ENCODE measurements at regions not wholly inside any gene's neighbourhood (a gene's known extent, or its start where the extent isn't known, plus 50 kb on each side); places are given as distances from the start of the nearest gene placed in this dataset.
"Not testable (repeated sequence)": the region's sequence is repeated elsewhere in the genome, so short reads cannot be mapped to it uniquely, and the experiment has no call there.

- no peak overlapping the region for H3K4me3 ChIP-seq (ENCODE audit: control insufficient read depth, low read depth, low read length)
- TF ChIP-seq, protein P1, sequence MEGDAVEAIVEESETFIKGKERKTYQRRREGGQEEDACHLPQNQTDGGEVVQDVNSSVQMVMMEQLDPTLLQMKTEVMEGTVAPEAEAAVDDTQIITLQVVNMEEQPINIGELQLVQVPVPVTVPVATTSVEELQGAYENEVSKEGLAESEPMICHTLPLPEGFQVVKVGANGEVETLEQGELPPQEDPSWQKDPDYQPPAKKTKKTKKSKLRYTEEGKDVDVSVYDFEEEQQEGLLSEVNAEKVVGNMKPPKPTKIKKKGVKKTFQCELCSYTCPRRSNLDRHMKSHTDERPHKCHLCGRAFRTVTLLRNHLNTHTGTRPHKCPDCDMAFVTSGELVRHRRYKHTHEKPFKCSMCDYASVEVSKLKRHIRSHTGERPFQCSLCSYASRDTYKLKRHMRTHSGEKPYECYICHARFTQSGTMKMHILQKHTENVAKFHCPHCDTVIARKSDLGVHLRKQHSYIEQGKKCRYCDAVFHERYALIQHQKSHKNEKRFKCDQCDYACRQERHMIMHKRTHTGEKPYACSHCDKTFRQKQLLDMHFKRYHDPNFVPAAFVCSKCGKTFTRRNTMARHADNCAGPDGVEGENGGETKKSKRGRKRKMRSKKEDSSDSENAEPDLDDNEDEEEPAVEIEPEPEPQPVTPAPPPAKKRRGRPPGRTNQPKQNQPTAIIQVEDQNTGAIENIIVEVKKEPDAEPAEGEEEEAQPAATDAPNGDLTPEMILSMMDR (conservative IDR thresholded peaks at IDR 0.05; ENCODE audit: control insufficient read depth, insufficient read depth, low read depth, low read length), result no peak
Observed at GRCh38 chrX:80929251-80929650, 119.6 kb upstream of the BRWD3 start.

GRCh38 chrX:80917919-80918318 lies 108.2 kb upstream of the BRWD3 start:
- H3K4me3 ChIP-seq (ENCODE audit: control insufficient read depth, low read depth, low read length), result no peak overlapping the region
- TF ChIP-seq, protein P1 (conservative IDR thresholded peaks at IDR 0.05; ENCODE audit: control insufficient read depth, insufficient read depth, low read depth, low read length), result no peak
- no peak for DNase-seq (ENCODE audit: low read depth)

More at GRCh38 chrX:80929251-80929650, 119.6 kb upstream of the BRWD3 start:
- DNase-seq (ENCODE audit: low read depth), result no peak

DNA sequence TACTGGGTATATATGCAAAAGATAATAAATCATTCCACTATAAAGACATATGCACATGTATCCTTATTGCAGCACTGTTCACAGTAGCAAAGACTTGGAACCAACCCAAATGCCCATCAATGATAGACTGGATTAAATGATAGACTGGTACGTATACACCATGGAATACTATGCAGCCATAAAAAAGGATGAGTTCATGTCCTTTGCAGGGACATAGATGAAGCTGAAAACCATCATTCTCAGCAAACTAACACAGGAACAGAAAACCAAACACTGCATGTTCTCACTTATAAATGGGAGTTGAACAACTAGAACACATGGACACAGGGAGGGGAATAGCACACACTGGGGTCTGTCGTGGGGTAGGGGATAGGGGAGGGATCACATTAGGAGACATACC lies 102.7 kb upstream of the BRWD3 start:
- H3K4me3 ChIP-seq (ENCODE audit: control insufficient read depth, low read depth, low read length); DNase-seq (ENCODE audit: low read depth): not testable (repeated sequence)

GRCh38 chrX:80879916-80880315 lies 70.2 kb upstream of the BRWD3 start:
- no peak for DNase-seq (ENCODE audit: low read depth)

GRCh38 chrX:80879143-80879542 lies 69.5 kb upstream of the BRWD3 start:
- no peak for DNase-seq (ENCODE audit: low read depth)
- TF ChIP-seq, protein P1 (conservative IDR thresholded peaks at IDR 0.05; ENCODE audit: control insufficient read depth, insufficient read depth, low read depth, low read length), result no peak
- no peak overlapping the region for H3K4me3 ChIP-seq (ENCODE audit: control insufficient read depth, low read depth, low read length)

More at GRCh38 chrX:80879916-80880315, 70.2 kb upstream of the BRWD3 start:
- no peak overlapping the region for H3K4me3 ChIP-seq (ENCODE audit: control insufficient read depth, low read depth, low read length)
- TF ChIP-seq, protein P1 (conservative IDR thresholded peaks at IDR 0.05; ENCODE audit: control insufficient read depth, insufficient read depth, low read depth, low read length), result no peak

DNA sequence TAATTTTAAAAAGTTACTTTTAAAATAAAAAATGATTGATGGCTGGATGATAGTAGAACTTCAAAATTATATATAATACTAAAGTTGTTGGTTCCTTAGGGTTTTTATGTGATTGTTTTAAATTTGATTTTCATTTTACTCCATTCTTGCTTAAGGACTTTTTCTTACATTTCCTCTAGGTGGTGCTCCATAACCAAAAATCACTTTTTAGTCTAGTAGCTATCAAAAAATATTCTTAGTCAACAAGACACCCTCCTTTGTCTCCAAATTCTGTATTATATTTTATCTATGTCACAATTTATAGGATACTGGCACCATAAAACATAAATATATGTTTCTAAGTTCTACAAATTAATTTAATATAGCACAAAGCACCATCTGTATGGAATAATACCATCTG lies 67.2 kb upstream of the BRWD3 start:
- no peak overlapping the region for H3K4me3 ChIP-seq (ENCODE audit: control insufficient read depth, low read depth, low read length)
- peak; percentile 58 for DNase-seq (ENCODE audit: low read depth)
- TF ChIP-seq, protein P1 (conservative IDR thresholded peaks at IDR 0.05; ENCODE audit: control insufficient read depth, insufficient read depth, low read depth, low read length), result peak; percentile 50
